ENCODE measurements at regions not wholly inside any gene's neighbourhood (a gene's known extent, or its start where the extent isn't known, plus 50 kb on each side); places are given as distances from the start of the nearest gene placed in this dataset.

DNA sequence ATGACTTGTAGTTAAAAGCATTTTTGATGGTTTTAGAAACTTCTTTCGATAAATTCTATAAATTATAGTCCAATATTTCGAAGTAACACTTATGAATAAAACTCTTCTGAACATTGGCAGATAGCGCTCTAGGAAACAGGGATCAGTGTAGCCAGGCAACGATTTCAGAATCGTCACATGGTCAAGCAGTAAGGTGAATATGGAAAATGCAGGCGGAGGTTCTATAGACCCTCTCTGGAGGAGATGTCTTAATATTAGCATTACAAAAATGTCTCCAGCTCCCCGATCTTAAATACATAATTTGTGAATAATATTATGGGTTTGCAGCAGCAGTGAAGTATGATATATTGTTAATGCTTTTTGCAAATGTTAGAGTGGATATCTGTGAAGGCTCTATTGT, 310.3 kb downstream of the SS18 start:
- ChIA-PET CTCF (no interaction called here), RAD21 (ENCODE audit: low non-redundant PET in 1 of 2, low total read pairs in 2 of 2, uncharacterized antibody in 2 of 2, unreplicated experiment in 2 of 2) (no interaction called here), POLR2A (no interaction called here)
- BruUV-seq (replicated peaks) = no TSS peak
- Histone ChIP-seq H3K9me2 (ENCODE audit: insufficient read depth) (no peaks in the 10 kb centered on the region), H3K4me2 (ENCODE audit: low read length) (no peak overlapping the region), H3K9me3 (ENCODE audit: control insufficient read depth in 1 of 2, insufficient read depth in 1 of 2, low read depth in 1 of 2, low read length in 2 of 2) (no peaks in the 10 kb centered on the region), H3K27ac (ENCODE audit: low read depth, low read length) (no peak overlapping the region), H3K36me3 (ENCODE audit: control insufficient read depth in 1 of 2, insufficient read depth in 2 of 2, low read length in 2 of 2) (no peaks in the 10 kb centered on the region), H3K79me2 (ENCODE audit: insufficient read depth, low read length) (no peaks in the 10 kb centered on the region), H3K4me1 (ENCODE audit: control insufficient read depth in 1 of 2, insufficient read depth in 2 of 2, low read length in 2 of 2) (no peaks in the 10 kb centered on the region), H2AFZ (ENCODE audit: low read depth, low read length, poor library complexity, severe bottlenecking) (no peak overlapping the region), H3K9ac (ENCODE audit: low read length) (no peak overlapping the region), H3K27me3 (ENCODE audit: insufficient read depth, low read length) (0 out of 2 replicates have a peak, but pooled peaks cover 7% of the 10 kb centered on the region), H4K20me1 (ENCODE audit: insufficient read depth) (no peaks in the 10 kb centered on the region), H3K4me3 (replicated peaks in 1 of 2; ENCODE audit: low read depth in 1 of 2, low read length in 2 of 2) (no peak overlapping the region)
- intact Hi-C loops (cut with micrococcal nuclease) = no loop called here
- DNase-seq (ENCODE audit: low read depth, low spot score) = no peak
- ATAC-seq = no peak
- no peak for TF ChIP-seq ZFX (IDR thresholded peaks at IDR 0.05)
- no peak for TF ChIP-seq YY1 (IDR thresholded peaks at IDR 0.05; ENCODE audit: extremely low read depth, insufficient replicate concordance, low read depth, low read length)
- no peak for TF ChIP-seq ELF1 (IDR thresholded peaks at IDR 0.05; ENCODE audit: borderline replicate concordance, low read depth)
- TF ChIP-seq SIN3A (IDR thresholded peaks at IDR 0.05; ENCODE audit: low read depth) = no peak
- TF ChIP-seq ZNF274 (IDR thresholded peaks at IDR 0.05; ENCODE audit: low read depth, low read length) = no peak
- no peak for TF ChIP-seq CEBPB (IDR thresholded peaks at IDR 0.05; ENCODE audit: low read depth)
- TF ChIP-seq CBX3 (IDR thresholded peaks at IDR 0.05; ENCODE audit: low read depth) = no peak
- no peak for TF ChIP-seq EGR1 (IDR thresholded peaks at IDR 0.05; ENCODE audit: low read depth)
- no peak for TF ChIP-seq EZH2 (IDR thresholded peaks at IDR 0.05)
- no peak for TF ChIP-seq RAD21 (IDR thresholded peaks at IDR 0.05; ENCODE audit: low read depth)
- no peak for TF ChIP-seq POLR2A (IDR thresholded peaks at IDR 0.05; ENCODE audit: borderline replicate concordance, extremely low read depth, insufficient read depth, insufficient read length)
- TF ChIP-seq, protein P1, sequence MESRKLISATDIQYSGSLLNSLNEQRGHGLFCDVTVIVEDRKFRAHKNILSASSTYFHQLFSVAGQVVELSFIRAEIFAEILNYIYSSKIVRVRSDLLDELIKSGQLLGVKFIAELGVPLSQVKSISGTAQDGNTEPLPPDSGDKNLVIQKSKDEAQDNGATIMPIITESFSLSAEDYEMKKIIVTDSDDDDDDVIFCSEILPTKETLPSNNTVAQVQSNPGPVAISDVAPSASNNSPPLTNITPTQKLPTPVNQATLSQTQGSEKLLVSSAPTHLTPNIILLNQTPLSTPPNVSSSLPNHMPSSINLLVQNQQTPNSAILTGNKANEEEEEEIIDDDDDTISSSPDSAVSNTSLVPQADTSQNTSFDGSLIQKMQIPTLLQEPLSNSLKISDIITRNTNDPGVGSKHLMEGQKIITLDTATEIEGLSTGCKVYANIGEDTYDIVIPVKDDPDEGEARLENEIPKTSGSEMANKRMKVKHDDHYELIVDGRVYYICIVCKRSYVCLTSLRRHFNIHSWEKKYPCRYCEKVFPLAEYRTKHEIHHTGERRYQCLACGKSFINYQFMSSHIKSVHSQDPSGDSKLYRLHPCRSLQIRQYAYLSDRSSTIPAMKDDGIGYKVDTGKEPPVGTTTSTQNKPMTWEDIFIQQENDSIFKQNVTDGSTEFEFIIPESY (IDR thresholded peaks at IDR 0.05; ENCODE audit: extremely low read depth, insufficient replicate concordance, low read length) = no peak

Measured in HCT116 (cell line).